ENCODE measurements at regions not wholly inside any gene's neighbourhood (a gene's known extent, or its start where the extent isn't known, plus 50 kb on each side); places are given as distances from the start of the nearest gene placed in this dataset.

GRCh38 chr1:88061492-88062177 is 622.4 kb upstream of the PKN2 start:
- H3K4me1 ChIP-seq (replicated peaks in 1 of 2), result peaks cover 0 to 8% of the 10 kb centered on the region in 2 donors
- in situ Hi-C loops (cut with MboI; ENCODE audit: low pct_unique_long_range_greater_than_20kb in 2 of 9, low sequenced_read_pairs in 9 of 9, unreplicated experiment in 9 of 9), result no loop called here
- H3K27ac ChIP-seq, result no peak overlapping the region
- H3K4me3 ChIP-seq, result no peak overlapping the region
- ATAC-seq (replicated peaks in 6 of 8), result peak; percentile 68 to 99 (median 85)

- Histone ChIP-seq H3K27ac (no peak overlapping the region), H3K4me1 (replicated peaks in 1 of 2) (peaks cover 0 to 3% of the 10 kb centered on the region in 2 donors), H3K4me3 (no peak overlapping the region)
- in situ Hi-C loops (cut with MboI; ENCODE audit: low pct_unique_long_range_greater_than_20kb in 2 of 9, low sequenced_read_pairs in 9 of 9, unreplicated experiment in 9 of 9), result no loop called here
- 65 to 100% (median 95%) methylated on average over 2 to 3 of the region's 3 CpGs for WGBS, 10 experiments
- ATAC-seq (replicated peaks in 6 of 8), result no peak
Observed at GRCh38 chr1:88062650-88063153, 621.4 kb upstream of the PKN2 start.

GRCh38 chr1:88063605-88064004 is 620.5 kb upstream of the PKN2 start:
- Histone ChIP-seq H3K4me1 (replicated peaks in 1 of 2) (peaks cover 0 to 3% of the 10 kb centered on the region in 2 donors), H3K4me3 (no peak overlapping the region), H3K27ac (no peak overlapping the region)
- in situ Hi-C loops (cut with MboI; ENCODE audit: low pct_unique_long_range_greater_than_20kb in 2 of 9, low sequenced_read_pairs in 9 of 9, unreplicated experiment in 9 of 9), result no loop called here
- no peak for ATAC-seq (replicated peaks in 6 of 8)
- WGBS, 10 experiments, result 34 to 100% (median 93%) methylated on average over 2 of the region's 2 CpGs; no CpG with 5 or more reads in 1 of the 10 experiments

GRCh38 chr1:88068407-88068960 is 615.6 kb upstream of the PKN2 start:
- Histone ChIP-seq H3K27ac (no peak overlapping the region), H3K4me1 (replicated peaks in 1 of 2) (no peaks in the 10 kb centered on the region), H3K4me3 (no peak overlapping the region)
- WGBS, 10 experiments, result 0 to 97% (median 83%) methylated on average over 1 to 5 of the region's 5 CpGs
- in situ Hi-C loops (cut with MboI; ENCODE audit: low pct_unique_long_range_greater_than_20kb in 2 of 9, low sequenced_read_pairs in 9 of 9, unreplicated experiment in 9 of 9), result no loop called here
- no peak for ATAC-seq (replicated peaks in 6 of 8)

GRCh38 chr1:88070956-88071355 is 613.1 kb upstream of the PKN2 start:
- no peak for ATAC-seq (replicated peaks in 6 of 8)
- H3K27ac ChIP-seq, result no peak overlapping the region
- no peak overlapping the region for H3K4me3 ChIP-seq
- H3K4me1 ChIP-seq (replicated peaks in 1 of 2), result no peaks in the 10 kb centered on the region
- 20 to 100% (median 83%) methylated on average over 1 of the region's 1 CpG; no CpG with 5 or more reads in 2 of the 10 experiments for WGBS, 10 experiments
- in situ Hi-C loops (cut with MboI; ENCODE audit: low pct_unique_long_range_greater_than_20kb in 2 of 9, low sequenced_read_pairs in 9 of 9, unreplicated experiment in 9 of 9), result no loop called here

- no peak overlapping the region for H3K4me3 ChIP-seq
- no peaks in the 10 kb centered on the region for H3K4me1 ChIP-seq (replicated peaks in 1 of 2)
- in situ Hi-C loops (cut with MboI; ENCODE audit: low pct_unique_long_range_greater_than_20kb in 2 of 9, low sequenced_read_pairs in 9 of 9, unreplicated experiment in 9 of 9), result no loop called here
- WGBS, 10 experiments, result 50 to 100% (median 100%) methylated on average over 1 to 2 of the region's 2 CpGs; no CpG with 5 or more reads in 2 of the 10 experiments
- no peak for ATAC-seq (replicated peaks in 6 of 8)
- no peak overlapping the region for H3K27ac ChIP-seq
Observed at GRCh38 chr1:88074661-88075060, 609.4 kb upstream of the PKN2 start.

GRCh38 chr1:88075813-88076212 is 608.3 kb upstream of the PKN2 start:
- in situ Hi-C loops (cut with MboI; ENCODE audit: low pct_unique_long_range_greater_than_20kb in 2 of 9, low sequenced_read_pairs in 9 of 9, unreplicated experiment in 9 of 9), result no loop called here
- no peak overlapping the region for H3K27ac ChIP-seq
- 0 to 100% (median 75%) methylated on average over 1 of the region's 1 CpG; no CpG with 5 or more reads in 3 of the 10 experiments for WGBS, 10 experiments
- ATAC-seq (replicated peaks in 6 of 8), result no peak
- no peaks in the 10 kb centered on the region for H3K4me1 ChIP-seq (replicated peaks in 1 of 2)
- no peak overlapping the region for H3K4me3 ChIP-seq

GRCh38 chr1:88079036-88079435 is 605.0 kb upstream of the PKN2 start:
- no peaks in the 10 kb centered on the region for H3K4me1 ChIP-seq (replicated peaks in 1 of 2)
- WGBS, 10 experiments, result 20 to 100% (median 33%) methylated on average over 1 of the region's 1 CpG; no CpG with 5 or more reads in 7 of the 10 experiments
- H3K4me3 ChIP-seq, result no peak overlapping the region
- H3K27ac ChIP-seq, result no peak overlapping the region
- no peak for ATAC-seq (replicated peaks in 6 of 8)
- in situ Hi-C loops (cut with MboI; ENCODE audit: low pct_unique_long_range_greater_than_20kb in 2 of 9, low sequenced_read_pairs in 9 of 9, unreplicated experiment in 9 of 9), result no loop called here

GRCh38 chr1:88080875-88081274 is 603.2 kb upstream of the PKN2 start:
- H3K27ac ChIP-seq, result no peak overlapping the region
- in situ Hi-C loops (cut with MboI; ENCODE audit: low pct_unique_long_range_greater_than_20kb in 2 of 9, low sequenced_read_pairs in 9 of 9, unreplicated experiment in 9 of 9), result no loop called here
- no peak for ATAC-seq (replicated peaks in 6 of 8)
- no peaks in the 10 kb centered on the region for H3K4me1 ChIP-seq (replicated peaks in 1 of 2)
- H3K4me3 ChIP-seq, result no peak overlapping the region

- Histone ChIP-seq H3K4me3 (no peak overlapping the region), H3K27ac (no peak overlapping the region), H3K4me1 (replicated peaks in 1 of 2) (peaks cover 0 to 3% of the 10 kb centered on the region in 2 donors)
- ATAC-seq (replicated peaks in 6 of 8), result no peak
- 58 to 100% (median 81%) methylated on average over 1 to 7 of the region's 8 CpGs; no CpG with 5 or more reads in 3 of the 10 experiments for WGBS, 10 experiments
- in situ Hi-C loops (cut with MboI; ENCODE audit: low pct_unique_long_range_greater_than_20kb in 2 of 9, low sequenced_read_pairs in 9 of 9, unreplicated experiment in 9 of 9), result no loop called here
Observed at GRCh38 chr1:88088481-88088880, 595.6 kb upstream of the PKN2 start.

GRCh38 chr1:88089961-88090360 is 594.1 kb upstream of the PKN2 start:
- no peak overlapping the region for H3K27ac ChIP-seq
- WGBS, 10 experiments, result 0% methylated on average over 1 of the region's 1 CpG
- in situ Hi-C loops (cut with MboI; ENCODE audit: low pct_unique_long_range_greater_than_20kb in 2 of 9, low sequenced_read_pairs in 9 of 9, unreplicated experiment in 9 of 9), result no loop called here
- no peak for ATAC-seq (replicated peaks in 6 of 8)
- peaks cover 0 to 3% of the 10 kb centered on the region in 2 donors for H3K4me1 ChIP-seq (replicated peaks in 1 of 2)
- no peak overlapping the region for H3K4me3 ChIP-seq

GRCh38 chr1:88098881-88099280 is 585.2 kb upstream of the PKN2 start:
- in situ Hi-C loops (cut with MboI; ENCODE audit: low pct_unique_long_range_greater_than_20kb in 2 of 9, low sequenced_read_pairs in 9 of 9, unreplicated experiment in 9 of 9), result no loop called here

GRCh38 chr1:88101041-88101440 is 583.0 kb upstream of the PKN2 start:
- WGBS, 10 experiments, result 43 to 100% (median 75%) methylated on average over 1 of the region's 1 CpG; no CpG with 5 or more reads in 4 of the 10 experiments
- Histone ChIP-seq H3K4me3 (no peak overlapping the region), H3K27ac (no peak overlapping the region), H3K4me1 (replicated peaks in 1 of 2) (no peaks in the 10 kb centered on the region)
- no peak for ATAC-seq (replicated peaks in 6 of 8)
- in situ Hi-C loops (cut with MboI; ENCODE audit: low pct_unique_long_range_greater_than_20kb in 2 of 9, low sequenced_read_pairs in 9 of 9, unreplicated experiment in 9 of 9), result no loop called here

More at GRCh38 chr1:88098881-88099280, 585.2 kb upstream of the PKN2 start:
- H3K4me1 ChIP-seq (replicated peaks in 1 of 2), result no peaks in the 10 kb centered on the region
- ATAC-seq (replicated peaks in 6 of 8), result no peak
- no peak overlapping the region for H3K4me3 ChIP-seq
- H3K27ac ChIP-seq, result no peak overlapping the region
- 49 to 100% (median 86%) methylated on average over 1 to 3 of the region's 3 CpGs for WGBS, 10 experiments

GRCh38 chr1:88104236-88104635 is 579.8 kb upstream of the PKN2 start:
- Histone ChIP-seq H3K4me1 (replicated peaks in 1 of 2) (no peaks in the 10 kb centered on the region), H3K27ac (no peak overlapping the region), H3K4me3 (no peak overlapping the region)
- ATAC-seq (replicated peaks in 6 of 8), result no peak
- in situ Hi-C loops (cut with MboI; ENCODE audit: low pct_unique_long_range_greater_than_20kb in 2 of 9, low sequenced_read_pairs in 9 of 9, unreplicated experiment in 9 of 9), result no loop called here
- 0 to 100% (median 76%) methylated on average over 1 of the region's 1 CpG; no CpG with 5 or more reads in 2 of the 10 experiments for WGBS, 10 experiments
